ENCODE measurements at regions not wholly inside any gene's neighbourhood (a gene's known extent, or its start where the extent isn't known, plus 50 kb on each side); places are given as distances from the start of the nearest gene placed in this dataset.
"Not testable (repeated sequence)": the region's sequence is repeated elsewhere in the genome, so short reads cannot be mapped to it uniquely, and the experiment has no call there.

DNA sequence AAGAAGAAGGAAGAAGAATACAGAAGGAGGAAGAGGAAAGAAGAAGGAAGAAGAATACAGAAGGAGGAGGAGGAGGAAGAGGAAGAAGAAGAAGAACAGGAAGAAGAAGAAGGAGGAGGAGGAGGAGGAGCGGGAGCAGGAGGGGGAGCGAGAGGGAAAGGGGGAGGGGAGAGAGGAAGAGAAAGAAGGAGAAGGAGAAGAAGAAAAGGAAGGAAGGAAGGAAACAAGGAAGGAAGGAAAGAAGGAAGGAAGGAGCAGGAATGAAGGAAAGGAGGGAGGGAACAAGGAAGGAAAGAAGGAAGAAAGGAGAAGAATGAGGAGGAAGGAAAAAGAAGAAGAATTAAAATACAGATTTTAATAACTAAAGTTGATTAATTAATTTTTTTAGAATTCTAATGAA is 82.5 kb upstream of the PTPN13 start:
- ATAC-seq (no peak), DNase-seq (ENCODE audit: missing footprints) (no peak)
- intact Hi-C loops (cut with DNase I): no loop called here

DNA sequence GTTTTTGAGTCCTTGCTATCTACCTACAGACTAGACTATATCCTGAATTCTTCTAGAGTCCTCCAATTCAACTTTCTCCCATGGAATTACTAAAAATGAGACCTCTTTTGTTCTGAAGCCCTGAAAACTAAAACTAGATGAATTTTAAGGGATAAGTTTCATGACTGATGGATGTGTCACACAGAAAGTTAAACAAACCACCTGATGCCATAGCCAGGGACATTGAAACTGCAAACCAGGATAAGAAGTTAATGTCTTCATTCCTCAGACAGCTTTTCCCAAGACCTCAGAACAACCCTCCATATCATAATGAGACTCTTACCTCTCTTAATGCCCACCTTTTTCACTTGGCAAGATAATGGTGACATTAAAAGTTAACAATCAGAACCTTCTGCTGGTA is 81.5 kb upstream of the PTPN13 start:
- DNase-seq (ENCODE audit: missing footprints) (no peak), ATAC-seq (no peak)
- intact Hi-C loops (cut with DNase I): no loop called here

DNA sequence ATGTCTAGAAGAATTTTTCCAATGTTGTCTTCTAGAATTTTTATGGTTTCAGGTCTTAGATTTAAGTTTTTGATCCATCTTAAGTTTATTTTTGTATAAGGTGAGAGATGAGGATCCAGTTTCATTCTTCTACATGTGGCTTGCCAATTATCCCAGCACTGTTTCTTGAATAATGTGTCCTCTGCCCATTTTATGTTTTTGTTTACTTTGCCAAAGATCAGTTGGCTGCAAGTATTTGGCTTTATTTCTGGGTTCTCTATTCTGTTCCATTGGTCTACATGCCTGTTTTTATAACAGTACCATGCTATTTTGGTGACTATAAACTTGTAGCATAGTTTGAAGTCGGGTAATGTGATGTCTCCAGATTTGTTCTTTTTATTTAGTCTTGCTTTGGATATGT is 78.2 kb upstream of the PTPN13 start:
- ATAC-seq; intact Hi-C loops (cut with DNase I): not testable (repeated sequence)

DNA sequence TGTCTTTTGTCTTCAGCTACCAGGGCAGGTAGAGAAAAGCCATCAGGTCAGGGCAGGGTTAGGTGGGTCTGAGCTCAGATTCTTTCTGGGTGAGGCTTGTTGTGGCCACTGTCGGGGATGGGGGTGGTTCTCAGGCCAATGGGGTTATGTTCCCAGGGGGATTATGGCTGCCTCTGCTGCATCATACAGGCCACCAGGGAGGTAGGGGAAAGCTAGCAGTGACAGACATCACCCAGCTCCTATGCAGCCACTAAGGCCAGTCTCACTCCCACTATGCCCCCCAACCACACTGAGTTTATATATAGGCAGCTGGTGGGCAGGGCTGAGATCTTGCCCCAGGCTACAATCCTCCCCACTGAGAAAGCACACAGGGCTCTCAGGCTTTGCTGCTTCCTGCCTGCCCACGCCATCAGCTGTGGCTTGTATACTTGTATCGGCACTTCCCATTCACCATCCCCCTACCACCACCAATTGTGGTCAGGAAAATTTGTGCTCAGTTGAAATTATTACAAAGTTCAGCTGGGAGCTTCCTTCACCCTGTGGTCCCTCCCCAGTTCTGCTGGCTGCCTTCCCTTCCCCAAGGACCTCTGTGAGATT is 72.6 kb upstream of the PTPN13 start:
- ATAC-seq: no peak
- intact Hi-C loops (cut with DNase I): no loop called here
- peak; percentile 23 for DNase-seq (ENCODE audit: missing footprints)

More for the DNA sequence above, 78.2 kb upstream of the PTPN13 start:
- not testable (repeated sequence) for DNase-seq (ENCODE audit: missing footprints)

DNA sequence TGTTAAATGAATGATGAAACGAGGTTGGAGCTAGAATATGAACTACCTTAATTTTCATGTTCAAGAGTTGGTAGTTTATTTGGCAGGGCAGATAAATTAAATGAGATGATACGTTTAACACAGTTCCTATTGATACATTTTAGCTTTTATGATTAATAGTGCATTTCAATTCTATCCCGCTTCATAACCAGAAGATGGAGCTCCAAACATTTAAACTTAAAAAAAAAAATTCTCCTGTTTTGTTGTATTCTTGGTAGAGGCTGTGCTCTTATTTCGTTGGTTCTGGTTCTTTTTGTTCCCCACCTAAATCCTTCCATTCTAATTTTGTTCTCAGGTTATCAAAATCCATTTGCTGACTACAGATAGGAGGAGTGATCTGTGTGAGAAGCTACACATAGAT is 71.8 kb upstream of the PTPN13 start:
- ATAC-seq (no peak), DNase-seq (ENCODE audit: missing footprints) (no peak)
- intact Hi-C loops (cut with DNase I): no loop called here

DNA sequence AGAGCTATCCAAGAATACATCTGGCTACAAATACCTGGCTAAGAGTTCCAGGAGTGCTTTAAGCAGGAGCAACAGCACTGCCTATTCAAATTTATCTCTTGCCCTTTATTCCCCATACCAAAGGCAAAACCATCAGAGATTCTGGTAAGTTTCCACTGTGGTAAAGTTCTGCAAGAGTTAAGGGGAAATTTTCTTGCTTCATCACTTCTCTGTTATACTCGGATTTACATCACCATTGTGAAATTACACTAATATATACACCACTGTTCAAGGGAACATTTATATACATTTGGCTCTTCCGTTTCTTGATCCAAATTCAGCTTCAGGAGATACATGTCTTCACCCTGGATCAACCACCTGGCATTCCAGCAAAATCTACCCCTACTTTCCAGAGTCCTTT is 70.8 kb upstream of the PTPN13 start:
- ATAC-seq: no peak
- intact Hi-C loops (cut with DNase I): no loop called here
- no peak for DNase-seq (ENCODE audit: missing footprints)

DNA sequence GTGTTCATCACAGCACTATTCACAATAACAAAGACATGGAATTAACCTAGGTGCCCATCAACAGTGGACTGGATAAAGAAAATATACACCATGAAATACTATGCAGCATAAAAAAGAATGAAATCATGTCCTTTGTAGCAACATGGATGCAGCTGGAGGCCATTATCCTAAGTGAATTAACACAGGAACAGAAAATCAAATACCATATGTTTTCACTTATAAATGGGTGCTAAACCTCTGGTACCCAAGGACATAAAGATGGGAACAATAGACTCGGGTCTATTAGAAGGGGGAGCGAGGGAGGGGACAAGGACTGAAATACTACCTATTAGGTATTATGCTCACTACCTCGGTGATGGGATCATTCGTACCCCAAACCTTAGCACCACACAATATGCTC is 66.4 kb upstream of the PTPN13 start:
- ATAC-seq; intact Hi-C loops (cut with DNase I); DNase-seq (ENCODE audit: missing footprints): not testable (repeated sequence)

DNA sequence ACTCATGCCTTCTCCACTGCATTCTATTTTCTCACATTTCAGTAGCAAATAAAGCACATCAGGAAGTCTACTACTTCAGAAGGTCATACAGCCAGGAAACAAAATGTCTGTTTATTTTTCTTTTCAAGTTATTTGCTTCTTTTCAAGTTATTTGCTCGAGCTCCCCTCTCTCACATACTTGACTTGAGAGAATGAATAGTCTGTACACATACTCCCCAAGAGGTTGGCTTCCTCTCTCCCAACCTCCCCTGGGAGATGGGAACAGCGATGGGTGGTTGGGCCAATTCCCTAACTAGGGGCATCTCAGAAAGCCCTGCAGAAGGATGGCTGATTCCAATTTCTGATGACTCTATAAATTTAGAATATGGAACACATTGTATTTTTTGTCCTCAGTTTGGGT is 64.7 kb upstream of the PTPN13 start:
- intact Hi-C loops (cut with DNase I): no loop called here

DNA sequence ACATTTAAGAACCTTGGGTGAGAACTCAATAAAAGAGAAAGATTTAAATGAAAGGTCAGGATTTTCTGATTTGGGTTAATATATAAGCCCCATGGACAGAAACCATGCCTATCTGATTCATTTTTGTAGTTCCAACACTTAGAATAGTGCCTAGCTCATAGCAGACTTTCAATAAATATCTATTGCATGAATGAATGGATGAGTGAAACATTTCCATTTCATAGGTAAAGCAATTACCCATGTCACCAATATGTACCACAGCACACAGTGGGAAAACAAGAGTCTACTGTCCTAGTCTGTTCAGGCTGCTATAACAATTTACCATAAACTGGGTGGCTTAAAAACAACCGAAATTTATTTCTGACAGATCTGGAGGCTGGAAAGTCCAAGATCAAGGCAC is 63.9 kb upstream of the PTPN13 start:
- DNase-seq (ENCODE audit: missing footprints): no peak
- no peak for ATAC-seq
- intact Hi-C loops (cut with DNase I): no loop called here

More for the DNA sequence above, 64.7 kb upstream of the PTPN13 start:
- ATAC-seq (no peak), DNase-seq (ENCODE audit: missing footprints) (no peak)

DNA sequence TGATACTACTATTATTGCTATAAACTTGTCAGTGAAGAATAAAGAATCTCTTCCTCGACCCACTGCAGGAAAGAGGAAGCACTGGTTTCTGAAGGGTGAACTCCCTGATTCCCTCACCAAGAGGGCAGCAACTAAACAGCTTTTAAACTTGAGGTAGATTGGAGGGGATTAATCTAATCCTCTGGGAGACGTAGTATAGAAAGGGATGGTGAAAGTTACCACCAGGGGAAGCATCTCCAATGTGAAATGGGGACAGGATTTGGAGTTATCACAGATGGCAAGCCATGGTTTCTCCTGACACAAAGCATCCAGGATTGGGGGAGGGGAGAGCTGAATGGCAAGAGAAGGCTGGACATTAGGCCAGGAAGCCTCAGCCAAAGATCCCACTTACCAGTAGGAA is 62.7 kb upstream of the PTPN13 start:
- ATAC-seq (no peak), DNase-seq (ENCODE audit: missing footprints) (no peak)
- intact Hi-C loops (cut with DNase I): no loop called here

DNA sequence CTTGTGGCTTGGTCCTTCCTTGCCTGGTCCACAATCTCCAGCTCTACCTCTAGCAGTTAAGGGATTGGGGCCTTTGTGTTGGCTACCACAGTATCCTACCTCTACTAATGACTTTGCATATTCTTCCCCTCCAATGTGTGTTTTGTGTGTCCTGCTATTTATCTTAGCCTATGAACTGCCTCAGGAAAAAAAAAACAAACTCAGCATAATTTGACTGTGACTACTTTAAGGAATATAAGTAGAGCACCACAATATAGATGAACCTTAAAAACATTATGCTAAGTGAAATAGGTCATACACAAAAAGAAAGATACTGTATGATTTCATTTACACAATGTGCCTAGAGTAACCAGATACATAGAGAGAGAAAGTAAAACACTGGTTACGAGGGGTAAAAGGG is 61.3 kb upstream of the PTPN13 start:
- DNase-seq (ENCODE audit: missing footprints) (no peak), ATAC-seq (no peak)
- intact Hi-C loops (cut with DNase I): no loop called here

DNA sequence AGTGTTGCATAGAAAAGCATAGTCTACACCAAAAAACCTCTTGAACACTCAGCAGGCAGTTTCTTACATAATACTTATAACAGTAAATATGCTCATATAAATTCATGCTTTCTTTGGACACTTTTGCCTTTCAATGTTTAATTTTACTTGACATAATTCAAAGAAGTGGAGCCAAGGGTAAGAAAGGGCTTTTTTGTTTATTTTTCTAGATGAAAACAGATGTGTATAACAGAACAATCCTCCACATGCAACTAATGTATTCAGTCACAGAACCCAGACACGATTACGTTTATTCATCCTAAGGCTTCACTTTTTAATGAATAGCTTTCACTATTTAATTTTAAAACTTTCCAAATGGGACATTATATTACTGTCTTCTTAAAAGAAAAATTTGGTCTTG is 58.0 kb upstream of the PTPN13 start:
- DNase-seq (ENCODE audit: missing footprints): no peak
- intact Hi-C loops (cut with DNase I): no loop called here
- ATAC-seq: no peak

DNA sequence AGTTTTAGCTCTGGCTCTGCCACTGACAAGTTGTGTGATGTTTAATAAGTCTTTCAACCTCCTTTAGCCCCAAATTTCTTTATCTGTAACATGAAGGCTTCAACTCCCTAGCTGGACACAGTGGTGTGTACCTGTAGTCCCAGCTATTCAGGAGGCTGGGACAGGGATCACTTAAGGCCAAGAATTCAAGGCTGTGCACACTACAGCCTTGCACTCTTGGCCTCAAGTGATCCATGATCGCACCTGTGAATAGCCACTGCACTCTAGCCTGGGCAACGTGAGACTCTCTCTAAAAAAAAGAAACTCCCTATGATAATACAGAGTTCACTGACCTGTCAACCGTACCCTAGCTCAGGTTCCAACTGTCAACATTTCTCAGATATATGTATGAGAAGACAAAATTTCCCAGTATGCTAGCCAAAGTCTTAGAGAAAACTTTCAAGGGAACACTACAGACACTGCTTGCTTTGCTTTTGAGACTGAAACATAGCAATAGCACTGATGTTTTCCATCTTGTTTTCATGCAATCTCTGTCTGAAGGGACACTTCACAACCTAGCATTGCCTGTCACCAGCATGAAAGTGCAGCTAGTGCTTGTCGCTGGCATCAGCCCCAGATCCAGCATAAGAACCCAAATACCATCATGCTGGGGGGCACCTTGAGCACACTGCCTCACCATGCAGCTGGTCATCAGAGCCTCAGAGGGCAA is 51.6 kb upstream of the PTPN13 start:
- intact Hi-C loops (cut with DNase I): no loop called here
- ATAC-seq (peak; percentile 28), DNase-seq (ENCODE audit: missing footprints) (no peak)

DNA sequence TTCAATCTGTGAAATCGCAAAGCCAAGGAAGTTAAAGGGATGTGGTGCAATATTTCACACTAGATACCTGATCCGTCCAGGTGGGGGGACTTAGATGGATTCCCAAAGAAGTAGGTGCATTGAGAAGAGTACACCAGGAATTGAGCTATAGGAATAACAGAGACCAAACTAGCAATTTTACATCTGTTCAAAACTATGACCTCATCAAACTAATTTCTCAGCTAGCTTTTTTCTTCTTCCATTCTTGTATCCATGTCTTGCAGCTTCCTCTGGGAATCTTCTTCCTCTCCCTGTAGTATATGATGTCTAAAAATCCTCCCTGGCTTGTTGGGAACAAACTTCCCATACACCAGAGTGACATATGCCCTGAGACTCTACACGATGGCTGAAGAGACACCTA is 51.0 kb upstream of the PTPN13 start:
- DNase-seq (ENCODE audit: missing footprints) (no peak), ATAC-seq (no peak)
- intact Hi-C loops (cut with DNase I): no loop called here

DNA sequence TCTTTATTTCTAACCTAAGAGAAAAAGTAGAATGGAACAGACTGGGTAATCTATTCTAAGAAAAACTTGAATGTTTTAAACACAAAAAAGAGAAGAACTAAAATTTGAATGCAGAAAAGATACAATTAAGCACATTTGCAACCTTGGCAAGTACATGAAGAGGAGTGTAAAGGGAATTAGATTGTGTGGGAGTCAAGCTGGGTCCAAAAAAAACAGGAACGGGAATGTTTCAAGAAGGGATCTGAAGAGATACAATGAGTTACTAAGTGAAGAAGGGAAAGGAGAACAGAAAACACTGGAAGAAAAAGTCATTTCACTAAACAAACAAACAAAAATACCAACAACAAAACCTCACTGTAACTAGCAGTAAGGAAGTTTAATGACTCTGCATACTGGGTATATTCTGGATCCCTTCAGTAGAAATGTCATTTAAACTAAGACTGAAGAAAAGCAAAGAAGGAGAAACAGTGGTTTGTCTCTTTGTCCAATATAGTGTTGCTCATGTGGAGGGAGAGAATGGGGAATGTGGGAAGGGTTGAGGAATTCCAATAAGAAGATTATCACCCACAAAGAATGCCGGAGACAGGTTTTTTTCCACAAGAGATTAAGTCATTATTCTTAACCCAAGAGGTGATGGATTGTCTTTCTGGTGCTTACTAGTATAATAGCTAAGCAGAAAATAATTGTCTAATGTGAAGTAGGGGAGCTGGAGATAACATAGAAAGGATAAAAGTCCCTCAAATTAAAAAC is 50.4 kb upstream of the PTPN13 start:
- peak; percentile 67 for ATAC-seq

DNA sequence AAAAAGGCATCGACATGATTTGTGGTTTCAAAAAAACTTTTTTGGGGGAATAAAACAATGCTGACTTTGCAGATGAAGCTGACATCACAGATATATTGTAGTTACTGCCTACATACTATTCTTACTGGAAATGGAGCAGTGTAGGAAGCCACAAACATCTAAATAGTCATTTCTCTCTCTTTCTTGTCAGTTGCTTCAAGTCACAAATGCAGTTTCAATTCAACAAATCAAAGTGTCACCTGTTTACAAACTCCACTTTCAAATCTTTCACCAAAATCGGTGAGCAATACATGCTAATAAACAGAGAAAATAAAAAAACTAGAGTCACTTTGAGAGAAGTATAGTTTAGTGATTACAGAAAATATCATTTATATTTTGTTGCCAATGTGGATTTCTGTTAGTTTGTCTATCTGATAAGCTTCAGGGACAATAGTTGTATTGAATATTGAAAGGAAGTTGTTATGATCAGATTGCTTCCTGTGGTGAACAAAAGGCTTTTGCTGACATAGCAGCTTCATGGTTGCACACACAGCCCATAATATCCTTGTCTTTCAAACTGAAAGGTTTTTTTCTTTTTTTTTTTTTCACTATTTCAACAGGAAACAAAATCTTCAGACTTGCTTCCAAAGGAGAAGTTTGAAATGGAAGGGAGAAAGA is 49.7 kb upstream of the PTPN13 start:
- intact Hi-C loops (cut with DNase I): no loop called here
- ATAC-seq: no peak
- DNase-seq (ENCODE audit: missing footprints): no peak

More for the DNA sequence above, 50.4 kb upstream of the PTPN13 start:
- intact Hi-C loops (cut with DNase I): no loop called here
- DNase-seq (ENCODE audit: missing footprints): no peak

Measured in Right ventricle myocardium inferior (tissue), 1 donor.